ENCODE measurements at regions not wholly inside any gene's neighbourhood (a gene's known extent, or its start where the extent isn't known, plus 50 kb on each side); places are given as distances from the start of the nearest gene placed in this dataset.

DNA sequence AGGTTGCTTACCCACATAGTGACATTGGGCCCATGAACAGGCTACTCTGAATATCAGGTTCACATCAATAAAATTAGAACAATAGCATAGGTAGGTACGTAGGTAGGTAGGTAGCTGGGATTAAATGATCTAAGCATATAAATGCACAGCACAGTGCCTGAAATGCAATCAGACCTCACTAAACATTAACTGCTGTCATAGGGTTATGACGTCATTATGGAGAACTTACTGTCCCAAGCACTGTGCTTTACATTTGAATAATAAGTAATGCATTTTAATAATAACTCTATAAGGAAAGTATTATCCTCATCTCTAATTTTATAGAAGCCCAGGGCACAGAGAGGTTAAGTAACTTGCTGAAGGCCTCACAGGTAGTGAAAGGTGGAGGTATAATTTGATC is 112.5 kb downstream of the RPS24 start:
- peaks cover 8% of the 10 kb centered on the region; the same call in 1 of the 2 replicates for H3K27me3 ChIP-seq (ENCODE audit: insufficient read depth)
- no peak for DNase-seq
- H3K9me3 ChIP-seq = no peaks in the 10 kb centered on the region
- ChIA-PET CTCF (no interaction called here), POLR2A (no interaction called here)
- TF ChIP-seq, protein P1, sequence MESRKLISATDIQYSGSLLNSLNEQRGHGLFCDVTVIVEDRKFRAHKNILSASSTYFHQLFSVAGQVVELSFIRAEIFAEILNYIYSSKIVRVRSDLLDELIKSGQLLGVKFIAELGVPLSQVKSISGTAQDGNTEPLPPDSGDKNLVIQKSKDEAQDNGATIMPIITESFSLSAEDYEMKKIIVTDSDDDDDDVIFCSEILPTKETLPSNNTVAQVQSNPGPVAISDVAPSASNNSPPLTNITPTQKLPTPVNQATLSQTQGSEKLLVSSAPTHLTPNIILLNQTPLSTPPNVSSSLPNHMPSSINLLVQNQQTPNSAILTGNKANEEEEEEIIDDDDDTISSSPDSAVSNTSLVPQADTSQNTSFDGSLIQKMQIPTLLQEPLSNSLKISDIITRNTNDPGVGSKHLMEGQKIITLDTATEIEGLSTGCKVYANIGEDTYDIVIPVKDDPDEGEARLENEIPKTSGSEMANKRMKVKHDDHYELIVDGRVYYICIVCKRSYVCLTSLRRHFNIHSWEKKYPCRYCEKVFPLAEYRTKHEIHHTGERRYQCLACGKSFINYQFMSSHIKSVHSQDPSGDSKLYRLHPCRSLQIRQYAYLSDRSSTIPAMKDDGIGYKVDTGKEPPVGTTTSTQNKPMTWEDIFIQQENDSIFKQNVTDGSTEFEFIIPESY (IDR thresholded peaks at IDR 0.05; ENCODE audit: borderline replicate concordance, low read depth) = no peak
- TF ChIP-seq, protein P2, sequence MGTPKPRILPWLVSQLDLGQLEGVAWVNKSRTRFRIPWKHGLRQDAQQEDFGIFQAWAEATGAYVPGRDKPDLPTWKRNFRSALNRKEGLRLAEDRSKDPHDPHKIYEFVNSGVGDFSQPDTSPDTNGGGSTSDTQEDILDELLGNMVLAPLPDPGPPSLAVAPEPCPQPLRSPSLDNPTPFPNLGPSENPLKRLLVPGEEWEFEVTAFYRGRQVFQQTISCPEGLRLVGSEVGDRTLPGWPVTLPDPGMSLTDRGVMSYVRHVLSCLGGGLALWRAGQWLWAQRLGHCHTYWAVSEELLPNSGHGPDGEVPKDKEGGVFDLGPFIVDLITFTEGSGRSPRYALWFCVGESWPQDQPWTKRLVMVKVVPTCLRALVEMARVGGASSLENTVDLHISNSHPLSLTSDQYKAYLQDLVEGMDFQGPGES (IDR thresholded peaks at IDR 0.05; ENCODE audit: low read depth, low read length) = no peak
- TF ChIP-seq FOXM1 (IDR thresholded peaks at IDR 0.05; ENCODE audit: low read depth) (no peak), RAD21 (IDR thresholded peaks at IDR 0.05; ENCODE audit: low read length) (no peak)
- H3K36me3 ChIP-seq (replicated peaks in 1 of 2; ENCODE audit: control insufficient read depth in 1 of 2, insufficient read depth in 2 of 2, low read length in 1 of 2) = no peaks in the 10 kb centered on the region
- no peak overlapping the region for H2AFZ ChIP-seq (ENCODE audit: low read depth)
- H3K4me3 ChIP-seq (ENCODE audit: low read depth in 2 of 2, low read length in 1 of 2) = no peak overlapping the region
- H3K9me2 ChIP-seq = no peaks in the 10 kb centered on the region
- H3K27ac ChIP-seq (ENCODE audit: low read depth in 2 of 2, low read length in 1 of 2) = no peak overlapping the region
- no peak overlapping the region for H3K4me2 ChIP-seq
- H3K4me1 ChIP-seq (ENCODE audit: control insufficient read depth in 1 of 2, insufficient read depth in 2 of 2, low read depth in 1 of 2, low read length in 1 of 2) = peaks cover 0 to 11% of the 10 kb centered on the region in 2 experiments; a peak in 1 of 4 replicates
- no peak overlapping the region for H3K9ac ChIP-seq
- 60% methylated on average over 2 of the region's 2 CpGs for WGBS (ENCODE audit: low lambda C conversion rate)
- no peaks in the 10 kb centered on the region for H3F3A ChIP-seq (replicated peaks; ENCODE audit: insufficient read depth)
- H3K79me2 ChIP-seq (ENCODE audit: insufficient read depth) = no peaks in the 10 kb centered on the region
- H4K20me1 ChIP-seq (ENCODE audit: insufficient read depth) = no peaks in the 10 kb centered on the region

DNA sequence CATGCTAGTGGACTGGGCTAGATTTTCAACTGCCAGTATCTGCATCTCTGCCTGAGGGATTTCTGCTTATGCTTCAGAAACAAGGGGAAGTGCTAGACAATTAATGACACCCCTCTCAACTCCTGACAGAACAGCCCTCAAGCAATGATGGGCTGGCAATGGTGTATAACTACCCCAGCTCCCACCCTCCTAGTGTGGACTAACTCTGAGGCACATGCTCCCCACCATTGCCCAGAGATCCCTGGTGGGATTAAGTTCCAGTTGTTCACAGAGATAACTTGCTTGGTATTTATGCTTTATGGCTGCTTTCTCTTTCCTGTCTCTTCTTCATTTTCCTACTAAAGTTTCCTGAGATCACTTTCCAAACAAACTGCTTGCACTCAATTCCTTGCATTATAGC is 113.5 kb downstream of the RPS24 start:
- TF ChIP-seq, protein P3, sequence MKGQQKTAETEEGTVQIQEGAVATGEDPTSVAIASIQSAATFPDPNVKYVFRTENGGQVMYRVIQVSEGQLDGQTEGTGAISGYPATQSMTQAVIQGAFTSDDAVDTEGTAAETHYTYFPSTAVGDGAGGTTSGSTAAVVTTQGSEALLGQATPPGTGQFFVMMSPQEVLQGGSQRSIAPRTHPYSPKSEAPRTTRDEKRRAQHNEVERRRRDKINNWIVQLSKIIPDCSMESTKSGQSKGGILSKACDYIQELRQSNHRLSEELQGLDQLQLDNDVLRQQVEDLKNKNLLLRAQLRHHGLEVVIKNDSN (IDR thresholded peaks at IDR 0.05; ENCODE audit: borderline replicate concordance, low read depth) = no peak
- no peak for TF ChIP-seq RAD21 (IDR thresholded peaks at IDR 0.05; ENCODE audit: low read length)
- Histone ChIP-seq H3K9me2 (no peaks in the 10 kb centered on the region), H3K27ac (ENCODE audit: low read depth in 2 of 2, low read length in 1 of 2) (no peak overlapping the region), H3F3A (replicated peaks; ENCODE audit: insufficient read depth) (no peaks in the 10 kb centered on the region), H3K9me3 (no peaks in the 10 kb centered on the region), H3K4me3 (ENCODE audit: low read depth in 2 of 2, low read length in 1 of 2) (no peak overlapping the region), H3K4me1 (ENCODE audit: control insufficient read depth in 1 of 2, insufficient read depth in 2 of 2, low read depth in 1 of 2, low read length in 1 of 2) (peaks cover 0 to 11% of the 10 kb centered on the region in 2 experiments; a peak in 1 of 4 replicates), H2AFZ (ENCODE audit: low read depth) (no peak overlapping the region), H3K4me2 (no peak overlapping the region), H4K20me1 (ENCODE audit: insufficient read depth) (no peaks in the 10 kb centered on the region), H3K9ac (no peak overlapping the region), H3K79me2 (ENCODE audit: insufficient read depth) (no peaks in the 10 kb centered on the region), H3K36me3 (replicated peaks in 1 of 2; ENCODE audit: control insufficient read depth in 1 of 2, insufficient read depth in 2 of 2, low read length in 1 of 2) (no peaks in the 10 kb centered on the region), H3K27me3 (ENCODE audit: insufficient read depth) (peaks cover 4% of the 10 kb centered on the region; the same call in 1 of the 2 replicates)
- no peak for DNase-seq
- CTCF ChIA-PET = no interaction called here
- POLR2A ChIA-PET = no interaction called here
